Brain microvascular endothelial cell (primary cell): ENCODE measurements at regions not wholly inside any gene's neighbourhood (a gene's known extent, or its start where the extent isn't known, plus 50 kb on each side); places are given as distances from the start of the nearest gene placed in this dataset.

ENCODE experiments used
- DNase-seq: peaks from one replicate; pipeline ENCODE4 v3.0.0-alpha.2; 2020
- H3K27ac ChIP-seq: fragments of 250-450 bp; sonication (Bioruptor Pico); 2 replicates; pipeline ENCODE4 v1.5.1; 2020; ENCODE audit warnings: mild to moderate bottlenecking, moderate library complexity
- H3K27me3 ChIP-seq: fragments of 250-450 bp; sonication (Bioruptor Pico); replicated peaks from 2 replicates; pipeline ENCODE4 v1.5.1; 2020; ENCODE audit warnings: mild to moderate bottlenecking
- H3K36me3 ChIP-seq: fragments of 250-450 bp; sonication (Bioruptor Pico); replicated peaks from 2 replicates; pipeline ENCODE4 v1.5.1; 2020; ENCODE audit warnings: mild to moderate bottlenecking
- H3K4me3 ChIP-seq: 2 replicates; pipeline ENCODE4 v1.5.1; 2011; ENCODE audit warnings: low read depth, mild to moderate bottlenecking, control low read depth, low read length, moderate library complexity
- CTCF ChIP-seq: IDR thresholded peaks from 2 replicates; pipeline ENCODE4 v1.5.1; 2011; ENCODE audit warnings: low read depth, mild to moderate bottlenecking, moderate library complexity, low read length, control low read depth, inconsistent platforms; ENCODE audit errors: missing control alignments
- in situ Hi-C: cut with HindIII; loops from 2 replicates; pipeline ENCODE4 v1.10.0; 2017; ENCODE audit warnings: low sequenced_read_pairs, low pct_ligation_motif_present

- Histone ChIP-seq H3K27ac (no peak overlapping the region), H3K27me3 (no peaks in the 10 kb centered on the region), H3K36me3 (no peaks in the 10 kb centered on the region), H3K4me3 (no peak overlapping the region)
- no peak for DNase-seq
- TF ChIP-seq CTCF: no peak
- in situ Hi-C loops: no loop called here
Observed at GRCh38 chr7:41536873-41537665, 165.8 kb downstream of the INHBA start.

GRCh38 chr7:41536122-41536872 is 166.6 kb downstream of the INHBA start:
- DNase-seq: no peak

GRCh38 chr7:41529831-41530230 is 173.1 kb downstream of the INHBA start:
- no peak for TF ChIP-seq CTCF
- in situ Hi-C loops: no loop called here
- Histone ChIP-seq H3K27me3 (no peaks in the 10 kb centered on the region), H3K27ac (no peak overlapping the region), H3K4me3 (no peak overlapping the region), H3K36me3 (no peaks in the 10 kb centered on the region)
- no peak for DNase-seq

More at GRCh38 chr7:41536122-41536872, 166.6 kb downstream of the INHBA start:
- TF ChIP-seq CTCF: no peak
- no peak overlapping the region for H3K4me3 ChIP-seq
- H3K36me3 ChIP-seq: no peaks in the 10 kb centered on the region
- no peak overlapping the region for H3K27ac ChIP-seq
- in situ Hi-C loops: no loop called here
- H3K27me3 ChIP-seq: no peaks in the 10 kb centered on the region

GRCh38 chr7:41524876-41525275 is 178.0 kb downstream of the INHBA start:
- no peak for DNase-seq
- TF ChIP-seq CTCF: no peak
- H3K27me3 ChIP-seq: no peaks in the 10 kb centered on the region
- no peaks in the 10 kb centered on the region for H3K36me3 ChIP-seq
- no peak overlapping the region for H3K27ac ChIP-seq
- H3K4me3 ChIP-seq: no peak overlapping the region
- in situ Hi-C loops: no loop called here

GRCh38 chr7:41520445-41520844 is 182.4 kb downstream of the INHBA start:
- no peak overlapping the region for H3K27ac ChIP-seq
- H3K4me3 ChIP-seq: no peak overlapping the region
- H3K27me3 ChIP-seq: no peaks in the 10 kb centered on the region
- no peaks in the 10 kb centered on the region for H3K36me3 ChIP-seq
- no peak for DNase-seq
- in situ Hi-C loops: no loop called here
- no peak for TF ChIP-seq CTCF
